HFFc6 (cell line): ENCODE measurements at regions not wholly inside any gene's neighbourhood (a gene's known extent, or its start where the extent isn't known, plus 50 kb on each side); places are given as distances from the start of the nearest gene placed in this dataset.

Source experiments
- DNase-seq: peaks from one replicate; pipeline ENCODE4 v3.0.0-alpha.2; 2018
- H3K27ac Mint-ChIP-seq: 2 replicates; pipeline ENCODE4 v1.8.0; 2020; ENCODE audit warnings: mild to moderate bottlenecking, mixed read lengths
- H3K27me3 Mint-ChIP-seq: 2 replicates; pipeline ENCODE4 v1.8.0; 2021; ENCODE audit warnings: mild to moderate bottlenecking, moderate library complexity, mixed read lengths; ENCODE audit not compliant: insufficient read depth
- H3K36me3 Mint-ChIP-seq: 2 replicates; pipeline ENCODE4 v1.8.0; 2021; ENCODE audit warnings: low read depth, mixed read lengths
- H3K4me1 Mint-ChIP-seq: 2 replicates; pipeline ENCODE4 v1.8.0; 2020; ENCODE audit warnings: low read depth, mixed read lengths
- H3K4me3 Mint-ChIP-seq: 2 replicates; pipeline ENCODE4 v1.8.0; 2020; ENCODE audit warnings: mild to moderate bottlenecking, moderate library complexity, mixed read lengths
- H3K9me3 Mint-ChIP-seq: 2 replicates; pipeline ENCODE4 v1.8.0; 2020; ENCODE audit warnings: mild to moderate bottlenecking, mixed read lengths
- CTCF ChIP-seq: fragments of 200-600 bp; sonication (generic); IDR thresholded peaks from 2 replicates; pipeline ENCODE4 v1.5.0; 2021; ENCODE audit warnings: antibody characterized with exemption, mild to moderate bottlenecking

GRCh38 chr10:64089648-64090047, 568.4 kb downstream of the REEP3 start:
- H3K4me1 Mint-ChIP-seq: no peaks in the 10 kb centered on the region
- peaks cover 43% of the 10 kb centered on the region for H3K9me3 Mint-ChIP-seq
- no peaks in the 10 kb centered on the region; the same call in 1 of the 2 replicates for H3K36me3 Mint-ChIP-seq
- H3K27me3 Mint-ChIP-seq: peaks cover 2% of the 10 kb centered on the region; the same call in 1 of the 2 replicates
- no peak overlapping the region for H3K4me3 Mint-ChIP-seq
- DNase-seq: no peak
- no peak overlapping the region for H3K27ac Mint-ChIP-seq
- TF ChIP-seq CTCF: no peak

GRCh38 chr10:64090865-64091264, 569.7 kb downstream of the REEP3 start:
- Mint-ChIP-seq H3K27me3 (peaks cover 2% of the 10 kb centered on the region), H3K4me3 (no peak overlapping the region), H3K9me3 (peaks cover 52% of the 10 kb centered on the region), H3K4me1 (no peaks in the 10 kb centered on the region), H3K36me3 (no peaks in the 10 kb centered on the region; the same call in 1 of the 2 replicates), H3K27ac (no peak overlapping the region)
- no peak for DNase-seq
- no peak for TF ChIP-seq CTCF

GRCh38 chr10:64091897-64092296, 570.7 kb downstream of the REEP3 start:
- Mint-ChIP-seq H3K4me1 (no peaks in the 10 kb centered on the region), H3K9me3 (peaks cover 54% of the 10 kb centered on the region), H3K27me3 (peaks cover 2% of the 10 kb centered on the region), H3K36me3 (no peaks in the 10 kb centered on the region; the same call in 1 of the 2 replicates), H3K27ac (no peak overlapping the region), H3K4me3 (no peak overlapping the region)
- no peak for TF ChIP-seq CTCF
- DNase-seq: no peak

GRCh38 chr10:64093304-64093703, 572.1 kb downstream of the REEP3 start:
- Mint-ChIP-seq H3K36me3 (no peaks in the 10 kb centered on the region), H3K4me1 (no peaks in the 10 kb centered on the region), H3K27me3 (peaks cover 2% of the 10 kb centered on the region), H3K4me3 (no peak overlapping the region), H3K27ac (no peak overlapping the region), H3K9me3 (peaks cover 51% of the 10 kb centered on the region)
- no peak for TF ChIP-seq CTCF
- DNase-seq: no peak

- no peak overlapping the region for H3K4me3 Mint-ChIP-seq
- TF ChIP-seq CTCF: no peak
- no peak for DNase-seq
These were observed 572.8 kb downstream of the REEP3 start for GRCh38 chr10:64093946-64094535.

More at GRCh38 chr10:64093946-64094535, 572.8 kb downstream of the REEP3 start:
- peaks cover 2% of the 10 kb centered on the region for H3K27me3 Mint-ChIP-seq
- H3K36me3 Mint-ChIP-seq: no peaks in the 10 kb centered on the region
- peaks cover 53% of the 10 kb centered on the region for H3K9me3 Mint-ChIP-seq
- no peak overlapping the region for H3K27ac Mint-ChIP-seq
- H3K4me1 Mint-ChIP-seq: no peaks in the 10 kb centered on the region
